NCI-H2196 (cell line): ENCODE measurements at regions not wholly inside any gene's neighbourhood (a gene's known extent, or its start where the extent isn't known, plus 50 kb on each side); places are given as distances from the start of the nearest gene placed in this dataset.
A peak's percentile ranks its signal among the peaks of the same experiment; 100 is the strongest.

Experiments
- DNase-seq: peaks from one replicate; lab custom pipeline; 2025; ENCODE audit not compliant: unreplicated experiment; lab: John Stamatoyannopoulos, UW

GRCh38 chr7:26594553-26594952 lies 269.8 kb downstream of the SKAP2 start:
- no peak for DNase-seq

GRCh38 chr7:26598867-26599266 lies 265.5 kb downstream of the SKAP2 start:
- DNase-seq, result no peak

GRCh38 chr7:26599982-26600381 lies 264.4 kb downstream of the SKAP2 start:
- DNase-seq, result no peak

DNA sequence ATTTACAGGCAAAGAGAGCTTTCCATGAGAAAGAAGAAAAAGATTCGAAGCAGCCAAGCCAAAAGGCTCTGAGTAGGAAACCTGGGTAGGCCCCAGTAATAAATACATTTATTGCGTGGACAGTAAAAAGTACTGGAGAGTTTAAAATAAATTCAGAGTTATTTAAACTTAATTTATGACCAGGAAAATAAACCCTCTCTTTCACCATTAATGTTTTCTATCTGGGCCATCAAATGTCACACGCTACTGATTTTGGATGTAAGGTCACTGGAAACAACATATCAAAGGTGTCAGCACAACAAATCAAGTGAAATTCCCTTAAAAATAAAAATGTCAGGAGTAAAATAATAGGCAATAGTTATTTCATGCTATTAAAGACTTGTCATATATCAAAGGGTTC lies 264.0 kb downstream of the SKAP2 start:
- no peak for DNase-seq

GRCh38 chr7:26603631-26604030 lies 260.8 kb downstream of the SKAP2 start:
- peak; percentile 50 for DNase-seq

DNA sequence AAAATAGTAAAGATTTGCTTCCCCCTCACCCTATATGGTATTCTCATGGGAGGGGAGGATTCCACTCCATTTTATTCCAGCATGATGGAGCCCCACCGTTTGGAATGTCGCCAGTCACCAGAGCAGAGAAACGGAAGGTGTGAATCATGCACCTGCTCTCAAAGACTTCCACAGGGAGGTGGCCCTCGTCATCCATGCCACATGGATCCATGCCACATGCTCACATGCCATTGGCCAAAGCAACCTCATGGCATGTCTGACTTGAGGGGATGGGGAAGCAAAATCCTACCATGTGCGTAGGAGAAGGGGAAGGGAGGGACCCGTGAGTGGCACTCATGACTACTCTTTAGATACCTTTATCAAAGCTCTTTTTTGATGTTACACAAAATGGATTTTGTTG lies 256.0 kb downstream of the SKAP2 start:
- no peak for DNase-seq

GRCh38 chr7:26609082-26609481 lies 255.3 kb downstream of the SKAP2 start:
- DNase-seq, result no peak

DNA sequence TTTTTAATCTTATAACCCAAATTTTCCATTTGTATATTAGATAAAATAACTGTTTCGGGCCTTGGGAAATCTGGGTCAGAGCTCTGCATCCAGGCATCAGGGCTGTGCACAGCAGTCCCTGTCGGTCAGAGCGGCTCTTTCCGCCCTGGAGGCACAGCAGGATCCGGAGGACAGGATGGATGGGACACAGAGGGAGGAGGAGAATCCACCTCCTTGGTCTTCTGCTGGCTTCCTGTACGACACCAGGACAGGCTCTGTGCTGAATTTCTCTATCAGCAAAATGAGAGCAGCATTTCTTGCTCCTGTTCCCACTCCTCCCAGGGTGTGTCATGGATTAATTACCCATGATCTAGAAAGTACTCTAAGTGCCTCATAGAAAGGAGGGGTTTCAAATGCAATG lies 254.9 kb downstream of the SKAP2 start:
- DNase-seq, result no peak

DNA sequence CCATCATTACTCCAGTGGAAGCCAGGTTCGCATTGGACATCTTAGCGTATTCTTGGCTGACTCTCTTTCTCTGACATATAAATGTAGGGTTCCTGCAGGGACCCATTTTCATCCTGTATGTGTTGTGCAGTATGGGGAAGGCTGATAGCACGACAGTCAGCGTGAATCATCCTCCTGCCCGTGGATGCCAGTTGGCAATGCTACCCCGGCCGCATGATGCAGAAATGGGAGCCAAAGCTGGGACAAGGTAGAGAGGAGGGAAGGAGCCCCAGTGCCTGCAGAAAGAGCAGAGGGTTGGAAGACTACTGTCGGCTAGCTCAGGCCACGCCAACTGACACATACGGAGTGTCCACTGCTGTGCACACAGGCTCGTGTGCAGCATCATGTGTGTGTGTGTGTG lies 251.6 kb downstream of the SKAP2 start:
- DNase-seq, result no peak

DNA sequence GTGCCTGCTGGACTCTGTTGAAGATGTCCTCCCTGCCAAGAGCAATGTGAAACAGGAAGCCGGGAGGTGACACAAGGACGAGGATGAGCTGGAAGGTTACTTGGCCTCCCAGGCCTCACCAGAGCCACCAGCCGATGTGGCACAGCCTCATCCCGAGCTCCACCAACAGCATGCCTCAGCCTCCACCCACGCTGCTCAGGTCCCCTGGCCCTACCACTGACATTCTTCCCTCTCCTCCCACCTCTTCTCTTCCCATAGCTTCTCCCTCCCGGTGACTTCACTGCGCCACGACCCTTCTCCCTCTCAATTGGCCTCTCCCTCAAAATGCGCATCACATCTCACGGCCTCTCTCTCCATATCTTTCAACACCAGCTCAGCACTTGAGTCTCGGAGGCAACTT lies 249.9 kb downstream of the SKAP2 start:
- no peak for DNase-seq

GRCh38 chr7:26616235-26616634 lies 248.2 kb downstream of the SKAP2 start:
- DNase-seq, result no peak

GRCh38 chr7:26617066-26617465 lies 247.3 kb downstream of the SKAP2 start:
- no peak for DNase-seq
